ENCODE measurements at regions not wholly inside any gene's neighbourhood (a gene's known extent, or its start where the extent isn't known, plus 50 kb on each side); places are given as distances from the start of the nearest gene placed in this dataset.

GRCh38 chr2:65486802-65487201 lies 54.4 kb upstream of the SPRED2 start:
- ATAC-seq (ENCODE audit: low read depth) (no peak), DNase-seq (no peak)
- no peak overlapping the region for H2BK5ac ChIP-seq (ENCODE audit: low read depth, low read length, poor library complexity, severe bottlenecking)
- intact Hi-C loops (cut with micrococcal nuclease), result no loop called here
- peaks cover 12% of the 10 kb centered on the region for H3K9me3 ChIP-seq (ENCODE audit: control insufficient read depth, insufficient read depth, low read length)
- no peaks in the 10 kb centered on the region; the same call in none of the 2 replicates for H3K27me3 ChIP-seq (ENCODE audit: control insufficient read depth, insufficient read depth, low read length)
- POLR2A ChIA-PET (ENCODE audit: unreplicated experiment), result no interaction called here
- no peak overlapping the region for H2AFZ ChIP-seq (replicated peaks; ENCODE audit: low read length, poor library complexity)
- no TSS peak for BruUV-seq (replicated peaks)
- no peak overlapping the region for H2BK120ac ChIP-seq (ENCODE audit: low read depth, low read length)
- no peaks in the 10 kb centered on the region for H3K4me1 ChIP-seq (ENCODE audit: control insufficient read depth, insufficient read depth, low read length)
- H2BK20ac ChIP-seq (ENCODE audit: low read depth, low read length), result no peak overlapping the region
- no peak overlapping the region for H3K14ac ChIP-seq (replicated peaks; ENCODE audit: low read depth, low read length)
- no peaks in the 10 kb centered on the region for H3K79me1 ChIP-seq (ENCODE audit: low read depth in 1 of 2, low read length in 2 of 2)
- H3K18ac ChIP-seq (ENCODE audit: low read depth, low read length), result no peak overlapping the region
- no peak overlapping the region for H4K8ac ChIP-seq (ENCODE audit: low read depth in 2 of 2, low read length in 2 of 2)
- no peak overlapping the region for H3K4me3 ChIP-seq (ENCODE audit: insufficient read depth, low read depth, low read length)
- no peak overlapping the region for H2AK9ac ChIP-seq (replicated peaks; ENCODE audit: low read depth, low read length, poor library complexity)
- dilution Hi-C loops (cut with HindIII; ENCODE audit: low sequenced_read_pairs, unreplicated experiment), result no loop called here
- H3K36me3 ChIP-seq (ENCODE audit: control insufficient read depth, insufficient read depth, low read length), result no peaks in the 10 kb centered on the region
- H4K20me1 ChIP-seq (ENCODE audit: insufficient read depth, low read length), result no peaks in the 10 kb centered on the region
- no peak overlapping the region for H2BK15ac ChIP-seq (ENCODE audit: low read depth, low read length)
- no peaks in the 10 kb centered on the region for H3K9me1 ChIP-seq (ENCODE audit: insufficient read depth, low read length)
- TF ChIP-seq CTCF (conservative IDR thresholded peaks at IDR 0.05; ENCODE audit: low read depth, low read length), result no peak
- no peak for TF ChIP-seq NFE2L2 (IDR thresholded peaks at IDR 0.05; ENCODE audit: low read depth, low read length)
- TF ChIP-seq SMC3 (IDR thresholded peaks at IDR 0.05; ENCODE audit: low read depth, low read length), result no peak
- no peak for TF ChIP-seq RAD21 (IDR thresholded peaks at IDR 0.05; ENCODE audit: low read length)
- TF ChIP-seq CEBPB (IDR thresholded peaks at IDR 0.05; ENCODE audit: low read depth, low read length), result no peak
- no peak for TF ChIP-seq FOS (IDR thresholded peaks at IDR 0.05; ENCODE audit: low read depth, low read length)
- TF ChIP-seq MXI1 (IDR thresholded peaks at IDR 0.05; ENCODE audit: borderline replicate concordance, low read depth, low read length), result no peak
- TF ChIP-seq RFX5 (IDR thresholded peaks at IDR 0.05; ENCODE audit: low read depth, low read length), result no peak
- TF ChIP-seq ELK1 (IDR thresholded peaks at IDR 0.05; ENCODE audit: borderline replicate concordance, low read depth, low read length), result no peak
- no peak for TF ChIP-seq USF2 (IDR thresholded peaks at IDR 0.05; ENCODE audit: low read depth, low read length)
- no peak for TF ChIP-seq RCOR1 (IDR thresholded peaks at IDR 0.05; ENCODE audit: insufficient replicate concordance, low read length)
- TF ChIP-seq MAFK (IDR thresholded peaks at IDR 0.05; ENCODE audit: low read depth, low read length), result no peak
- no peak for TF ChIP-seq CHD1 (IDR thresholded peaks at IDR 0.05; ENCODE audit: low read depth, low read length)
- no peak for TF ChIP-seq MAZ (IDR thresholded peaks at IDR 0.05; ENCODE audit: borderline replicate concordance, low read depth, low read length)
- H3K27ac ChIP-seq (ENCODE audit: insufficient read depth, low read length), result no peak overlapping the region
- in situ Hi-C loops (cut with MboI; ENCODE audit: low sequenced_read_pairs), result no loop called here
- no peak overlapping the region for H4K91ac ChIP-seq (ENCODE audit: insufficient read depth, low read depth, low read length)
- CTCF ChIA-PET, result no interaction called here
- no peak overlapping the region for H3K23ac ChIP-seq (ENCODE audit: low read depth, low read length)
- no peak overlapping the region for H3K56ac ChIP-seq (ENCODE audit: extremely low read depth, insufficient read depth, low read length)
- H3K9ac ChIP-seq (ENCODE audit: low read depth, low read length), result no peak overlapping the region
- WGBS, 2 experiments (ENCODE audit: extremely low coverage in 2 of 2, insufficient read length in 1 of 2), result no CpG with 5 or more reads among the region's 4 CpGs
- H4K5ac ChIP-seq (ENCODE audit: low read depth, low read length), result no peak overlapping the region
- H2AK5ac ChIP-seq (ENCODE audit: low read depth, low read length), result no peak overlapping the region
- no peak overlapping the region for H3K4me2 ChIP-seq (ENCODE audit: low read depth, low read length)
- no peak overlapping the region for H3K4ac ChIP-seq (ENCODE audit: low read depth, low read length)

Measured in IMR-90 (cell line).